Activated naive CD4-positive, alpha-beta T cell treated with Interleukin-2 at 50 U/mL for 16 hours (primary cell): ENCODE measurements at regions not wholly inside any gene's neighbourhood (a gene's known extent, or its start where the extent isn't known, plus 50 kb on each side); places are given as distances from the start of the nearest gene placed in this dataset.
"Not testable (repeated sequence)": the region's sequence is repeated elsewhere in the genome, so short reads cannot be mapped to it uniquely, and the experiment has no call there.

Source experiments
- DNase-seq: peaks from one replicate; pipeline ENCODE4 v3.0.0-alpha.2; 2020

- DNase-seq = no peak
Observed at GRCh38 chr6:921400-921799, 228.5 kb upstream of the EXOC2 start.

DNA sequence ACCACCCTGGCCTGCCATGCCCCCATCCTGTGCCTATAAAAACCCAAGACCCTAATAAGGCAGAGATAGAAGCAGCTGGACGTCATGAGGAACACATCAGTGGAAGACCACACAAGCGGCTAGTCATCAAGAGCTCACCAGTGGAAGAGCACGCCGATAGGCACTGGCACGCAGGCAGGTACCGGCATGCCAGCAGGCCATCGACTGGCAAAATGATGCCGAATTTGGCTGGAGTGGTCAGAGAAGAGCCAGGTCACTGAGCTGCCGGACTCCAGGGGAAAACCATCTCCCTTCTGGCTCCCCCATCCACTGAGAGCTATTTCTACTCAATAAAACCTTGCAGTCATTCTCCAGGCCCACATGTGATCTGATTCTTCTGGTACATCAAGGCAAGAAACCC lies 227.6 kb upstream of the EXOC2 start:
- DNase-seq = no peak

DNA sequence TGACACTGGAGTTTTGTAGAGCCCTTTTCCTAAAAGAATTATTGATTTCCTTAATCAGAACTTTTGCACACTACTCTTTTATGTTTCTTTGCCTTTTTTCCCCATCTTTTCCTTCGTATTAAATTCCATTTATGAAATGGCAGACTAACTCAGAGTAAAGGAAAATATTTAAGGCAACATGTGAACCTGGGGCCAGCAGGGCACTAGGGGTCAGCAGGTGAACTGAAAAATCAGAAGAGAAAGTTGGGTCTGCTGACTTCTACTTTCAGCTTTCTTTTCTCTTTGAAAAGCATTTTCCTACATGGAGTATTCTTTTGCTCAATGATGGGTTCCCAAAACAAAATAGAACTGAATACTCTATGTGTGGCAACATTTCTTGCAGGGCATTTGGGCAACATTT lies 226.6 kb upstream of the EXOC2 start:
- no peak for DNase-seq

- no peak for DNase-seq
Observed at GRCh38 chr6:917939-918338, 225.0 kb upstream of the EXOC2 start.

DNA sequence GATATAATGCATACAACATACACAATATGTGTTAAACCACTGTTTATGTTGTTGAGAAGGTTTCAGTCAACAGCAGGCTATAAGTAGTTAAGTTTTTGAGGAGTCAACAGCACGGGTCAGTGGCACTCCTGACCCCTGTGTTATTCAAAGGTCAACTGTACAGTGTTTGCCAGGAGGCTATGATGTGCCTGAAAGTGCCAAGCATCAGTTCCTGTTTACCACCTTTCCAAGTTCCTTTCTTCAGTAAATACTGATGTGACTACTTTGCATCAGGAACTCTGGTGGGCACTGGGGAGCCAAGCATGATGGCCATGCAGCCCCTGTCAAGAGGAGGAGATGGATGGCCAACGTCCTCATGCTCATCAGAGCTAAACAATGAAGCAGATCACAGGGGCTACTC lies 224.4 kb upstream of the EXOC2 start:
- no peak for DNase-seq

- DNase-seq = no peak
Observed at GRCh38 chr6:916131-916530, 223.2 kb upstream of the EXOC2 start.

DNA sequence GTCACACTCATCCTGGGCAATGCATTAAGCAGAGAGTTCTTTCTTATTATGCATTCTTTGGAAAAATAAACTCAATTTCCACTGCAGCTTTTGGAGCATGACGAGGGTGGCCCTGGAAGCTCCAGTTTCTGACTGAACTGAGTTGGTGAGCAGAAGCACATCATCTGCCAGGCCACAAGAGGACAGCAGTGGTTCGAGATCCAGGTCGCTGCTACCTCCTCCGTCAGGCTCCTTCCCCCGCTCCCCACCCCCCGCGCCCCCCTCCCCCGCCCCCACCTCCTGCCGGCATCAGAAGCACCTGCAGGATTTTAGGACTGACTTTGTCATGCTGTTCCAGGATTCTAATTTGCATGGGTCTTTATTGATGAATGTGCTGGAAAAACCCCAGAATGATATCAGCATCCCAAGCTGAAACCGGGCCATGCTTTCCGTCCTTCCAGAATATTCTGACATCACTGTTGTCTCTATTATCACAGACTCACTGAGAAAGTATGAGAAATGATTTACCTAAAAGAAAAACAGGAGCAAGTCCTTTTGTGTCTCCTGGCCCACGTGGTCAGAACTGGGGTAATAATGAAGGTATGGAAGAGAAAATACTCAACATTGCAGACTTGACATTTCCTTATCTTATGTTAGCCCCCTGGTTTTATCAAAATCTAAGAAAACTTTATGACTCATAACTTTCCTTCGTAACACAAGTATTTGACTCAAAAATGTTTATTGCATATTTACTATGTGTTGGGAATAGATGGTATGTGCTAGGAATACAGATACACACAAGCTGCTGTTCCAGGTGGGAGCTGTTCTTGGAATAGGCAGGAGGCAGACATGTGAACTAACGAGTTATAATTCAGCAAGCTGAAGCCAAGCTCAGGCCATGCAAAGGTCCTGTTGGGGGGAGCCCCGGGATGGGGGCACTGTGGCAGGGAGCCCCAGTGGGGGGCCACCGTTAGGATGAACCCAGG lies 220.2 kb upstream of the EXOC2 start:
- no peak for DNase-seq

DNA sequence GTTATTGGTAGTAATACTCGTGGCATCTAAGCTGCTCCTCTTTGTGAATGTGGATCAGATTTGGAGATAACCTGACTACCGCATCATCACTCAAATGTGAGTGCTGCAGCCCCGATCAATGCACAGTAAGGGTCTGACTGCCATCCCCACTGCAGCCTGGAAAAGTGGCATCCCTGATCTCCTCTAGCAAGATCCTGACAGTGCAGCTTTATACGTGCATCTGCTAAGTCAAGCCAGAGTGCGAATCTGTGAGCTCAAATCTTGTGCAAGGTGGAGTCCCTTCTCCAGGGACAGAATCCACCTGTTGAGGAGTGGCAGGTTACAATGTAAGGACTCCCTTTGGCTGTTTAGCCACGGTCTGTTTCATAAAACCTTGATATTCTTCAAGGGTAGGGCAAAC lies 215.0 kb upstream of the EXOC2 start:
- DNase-seq = no peak

GRCh38 chr6:906920-907319 lies 214.0 kb upstream of the EXOC2 start:
- no peak for DNase-seq

GRCh38 chr6:905556-905955 lies 212.6 kb upstream of the EXOC2 start:
- DNase-seq = no peak

DNA sequence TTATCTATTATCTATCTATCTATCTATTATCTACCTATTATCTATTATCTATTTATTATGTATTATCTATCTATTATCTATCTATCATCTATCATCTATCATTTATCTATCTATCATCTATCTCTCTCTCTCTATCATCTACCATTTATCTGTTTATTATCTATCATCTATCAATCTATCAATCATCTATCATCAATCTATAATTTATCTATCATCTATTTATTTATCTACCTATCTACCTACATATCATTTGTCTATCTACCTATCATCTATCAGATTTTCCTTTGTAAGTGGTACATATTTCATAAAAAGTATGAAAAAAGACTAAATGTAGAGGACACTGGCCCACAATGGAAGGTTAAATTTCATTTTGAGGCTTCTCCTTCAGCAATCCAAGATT lies 212.1 kb upstream of the EXOC2 start:
- no peak for DNase-seq

DNA sequence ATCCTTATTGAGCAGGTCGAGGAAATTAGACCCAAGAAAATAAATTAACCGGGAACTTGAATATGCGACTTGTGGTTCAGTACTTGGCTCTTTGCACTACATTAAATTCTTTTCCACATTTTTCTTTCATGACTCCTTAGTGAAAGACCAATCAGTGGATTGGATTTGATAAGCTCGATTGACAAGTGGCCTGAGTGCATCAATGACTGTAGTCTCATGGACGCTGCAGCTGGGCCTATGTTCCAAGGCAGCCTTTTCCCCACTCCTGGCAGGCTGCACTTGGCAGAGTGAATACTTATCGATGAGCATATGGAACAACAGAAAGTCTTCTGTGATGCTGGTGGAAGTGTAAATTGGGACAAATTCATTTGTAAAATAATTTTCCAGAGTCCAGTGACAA lies 210.8 kb upstream of the EXOC2 start:
- DNase-seq = no peak

- no peak for DNase-seq
Observed at GRCh38 chr6:901696-902460, 208.9 kb upstream of the EXOC2 start.

- no peak for DNase-seq
Observed at GRCh38 chr6:900716-901605, 208.0 kb upstream of the EXOC2 start.

GRCh38 chr6:897528-898207 lies 204.7 kb upstream of the EXOC2 start:
- no peak for DNase-seq

DNA sequence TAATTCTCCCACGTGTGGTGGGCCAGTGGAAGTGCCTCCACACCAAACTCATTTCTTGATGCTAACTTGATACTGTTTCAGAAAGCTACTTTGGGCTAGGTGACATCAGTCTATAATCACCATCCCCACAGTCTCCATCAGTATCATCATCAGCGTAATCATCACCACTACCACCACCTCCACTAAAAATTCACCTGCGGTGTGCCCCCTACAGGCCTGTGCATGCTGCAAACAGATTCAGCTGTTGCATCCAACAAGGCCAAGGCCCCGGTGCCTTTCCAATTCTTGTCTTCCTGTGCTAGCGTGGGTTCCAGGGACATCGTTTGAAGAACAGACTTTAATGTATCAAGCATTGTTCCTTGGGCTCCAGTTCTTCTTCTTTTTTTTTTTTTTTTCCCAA lies 201.3 kb upstream of the EXOC2 start:
- DNase-seq = no peak

DNA sequence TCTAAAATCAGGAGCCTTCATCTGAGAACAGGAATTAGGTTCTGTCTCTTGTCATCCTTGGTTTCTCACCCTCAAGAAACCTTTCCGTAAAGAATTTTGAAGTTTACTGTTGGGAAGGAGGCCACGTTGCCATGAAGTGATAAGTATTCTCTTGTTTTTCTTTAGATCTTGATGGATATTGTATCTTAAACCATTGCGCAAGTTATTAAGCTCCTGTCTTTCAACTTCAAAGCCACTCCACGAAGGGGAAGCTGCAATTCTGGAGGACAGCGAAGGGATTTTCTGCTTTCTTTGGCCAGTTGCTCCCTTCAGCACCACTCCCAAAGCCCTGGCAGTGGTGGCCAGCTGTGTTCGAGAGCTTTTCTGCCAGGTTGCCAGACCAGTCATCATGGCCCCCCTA lies 198.1 kb upstream of the EXOC2 start:
- DNase-seq = no peak

GRCh38 chr6:890201-890600 lies 197.3 kb upstream of the EXOC2 start:
- DNase-seq = no peak

GRCh38 chr6:887583-888235 lies 194.8 kb upstream of the EXOC2 start:
- DNase-seq = no peak

DNA sequence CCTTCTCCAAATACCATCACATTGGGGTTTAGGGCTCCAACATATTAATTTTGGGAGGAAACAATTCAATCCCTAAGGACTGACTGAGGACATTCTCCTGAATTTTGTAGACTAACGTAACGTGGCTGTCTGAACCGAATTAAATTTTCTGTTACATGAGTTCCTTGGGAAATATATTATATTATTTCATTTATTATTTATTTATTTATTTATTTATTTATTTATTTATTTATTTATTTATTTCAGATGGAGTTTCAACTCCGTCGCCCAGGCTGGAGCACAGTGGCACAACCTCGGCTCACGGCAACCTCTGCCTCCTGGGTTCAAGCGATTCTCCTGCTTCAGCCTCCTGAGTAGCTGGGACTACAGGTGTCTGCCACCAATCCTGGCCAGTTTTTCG lies 193.2 kb upstream of the EXOC2 start:
- DNase-seq = not testable (repeated sequence)

- DNase-seq = no peak
Observed at GRCh38 chr6:885051-885590, 192.2 kb upstream of the EXOC2 start.

DNA sequence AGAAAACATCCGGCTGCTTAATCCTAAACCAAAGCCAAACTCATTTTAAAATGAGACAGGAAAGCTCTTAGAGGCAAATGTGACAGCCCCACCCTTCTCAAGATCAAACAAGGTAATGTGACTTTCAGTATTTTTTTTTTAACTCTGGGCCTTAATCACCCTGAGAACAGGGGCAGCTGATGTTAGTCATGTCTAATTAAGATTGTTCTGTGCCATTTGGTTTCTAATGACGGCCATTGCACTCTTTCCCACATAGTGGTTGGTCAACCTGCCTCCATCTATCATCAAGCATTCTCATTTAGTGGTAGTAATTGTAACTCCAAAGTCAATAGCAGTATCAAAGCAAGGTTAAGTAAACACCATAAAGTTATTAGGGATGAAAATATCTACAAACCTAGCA lies 191.6 kb upstream of the EXOC2 start:
- no peak for DNase-seq
